Mesothelial cell of epicardium (in vitro differentiated cells): ENCODE measurements at regions not wholly inside any gene's neighbourhood (a gene's known extent, or its start where the extent isn't known, plus 50 kb on each side); places are given as distances from the start of the nearest gene placed in this dataset.

Source experiments
- DNase-seq, 2 experiments: peaks; one replicate each; pipeline ENCODE4 v3.0.0; 2021; ENCODE audit warnings: low spot score in 2 of 2; ENCODE audit not compliant: unreplicated experiment in 2 of 2
- H3K27ac Mint-ChIP-seq: 2 replicates; pipeline ENCODE4 v1.8.0; 2021; ENCODE audit warnings: mixed read lengths
- H3K27me3 Mint-ChIP-seq: 2 replicates; pipeline ENCODE4 v1.8.0; 2021; ENCODE audit warnings: low read depth, mixed read lengths
- H3K36me3 Mint-ChIP-seq: 2 replicates; pipeline ENCODE4 v1.8.0; 2021; ENCODE audit warnings: mixed read lengths
- H3K4me1 Mint-ChIP-seq: 2 replicates; pipeline ENCODE4 v1.8.0; 2021; ENCODE audit warnings: mixed read lengths
- H3K4me3 Mint-ChIP-seq: 2 replicates; pipeline ENCODE4 v1.8.0; 2021; ENCODE audit warnings: mild to moderate bottlenecking, moderate library complexity, mixed read lengths
- H3K9me3 Mint-ChIP-seq: 2 replicates; pipeline ENCODE4 v1.8.0; 2021; ENCODE audit warnings: mixed read lengths
- TF ChIP-seq, protein P1 (sequence below): fragments of 200-600 bp; sonication (generic); IDR thresholded peaks from one replicate; pipeline ENCODE4 v1.5.0; 2021; ENCODE audit warnings: antibody characterized with exemption; ENCODE audit not compliant: unreplicated experiment

- DNase-seq: no peak
- Mint-ChIP-seq H3K27me3 (no peaks in the 10 kb centered on the region), H3K36me3 (no peaks in the 10 kb centered on the region), H3K4me3 (no peak overlapping the region), H3K4me1 (no peaks in the 10 kb centered on the region), H3K9me3 (no peaks in the 10 kb centered on the region), H3K27ac (no peak overlapping the region)
- TF ChIP-seq, protein P1, sequence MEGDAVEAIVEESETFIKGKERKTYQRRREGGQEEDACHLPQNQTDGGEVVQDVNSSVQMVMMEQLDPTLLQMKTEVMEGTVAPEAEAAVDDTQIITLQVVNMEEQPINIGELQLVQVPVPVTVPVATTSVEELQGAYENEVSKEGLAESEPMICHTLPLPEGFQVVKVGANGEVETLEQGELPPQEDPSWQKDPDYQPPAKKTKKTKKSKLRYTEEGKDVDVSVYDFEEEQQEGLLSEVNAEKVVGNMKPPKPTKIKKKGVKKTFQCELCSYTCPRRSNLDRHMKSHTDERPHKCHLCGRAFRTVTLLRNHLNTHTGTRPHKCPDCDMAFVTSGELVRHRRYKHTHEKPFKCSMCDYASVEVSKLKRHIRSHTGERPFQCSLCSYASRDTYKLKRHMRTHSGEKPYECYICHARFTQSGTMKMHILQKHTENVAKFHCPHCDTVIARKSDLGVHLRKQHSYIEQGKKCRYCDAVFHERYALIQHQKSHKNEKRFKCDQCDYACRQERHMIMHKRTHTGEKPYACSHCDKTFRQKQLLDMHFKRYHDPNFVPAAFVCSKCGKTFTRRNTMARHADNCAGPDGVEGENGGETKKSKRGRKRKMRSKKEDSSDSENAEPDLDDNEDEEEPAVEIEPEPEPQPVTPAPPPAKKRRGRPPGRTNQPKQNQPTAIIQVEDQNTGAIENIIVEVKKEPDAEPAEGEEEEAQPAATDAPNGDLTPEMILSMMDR: no peak
These were observed 73.2 kb upstream of the KLF4 start for GRCh38 chr9:107562798-107563197.

DNA sequence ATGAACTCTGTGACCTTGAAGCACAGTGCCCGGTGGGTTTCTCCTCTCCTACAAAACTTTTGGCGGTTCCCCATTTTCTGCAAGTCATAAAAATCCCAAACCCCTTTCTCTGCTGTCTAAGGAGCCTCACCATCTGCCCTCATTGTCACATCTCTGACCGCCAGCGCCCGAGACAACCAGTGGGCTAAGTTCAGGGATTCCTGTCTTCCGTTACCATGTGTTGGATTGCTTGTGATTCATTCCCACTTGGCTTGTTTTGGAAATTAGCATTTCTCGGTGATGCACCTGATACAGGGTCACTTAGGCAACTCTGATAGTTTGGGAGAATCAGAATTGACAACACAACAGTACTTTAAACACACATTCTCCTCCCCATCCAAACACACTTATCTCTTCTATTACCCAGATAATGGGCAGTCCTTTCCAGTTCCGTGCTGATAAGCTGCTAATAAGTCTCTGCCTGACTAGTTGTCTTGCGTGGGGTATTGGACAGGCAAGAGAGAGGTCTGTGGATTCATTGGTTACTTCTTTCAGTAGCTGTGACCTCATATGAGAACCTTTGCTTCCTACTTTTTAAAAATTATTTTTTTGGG, 70.0 kb upstream of the KLF4 start:
- Mint-ChIP-seq H3K36me3 (no peaks in the 10 kb centered on the region), H3K27ac (no peak overlapping the region), H3K4me3 (no peak overlapping the region), H3K4me1 (no peaks in the 10 kb centered on the region), H3K27me3 (no peaks in the 10 kb centered on the region), H3K9me3 (no peaks in the 10 kb centered on the region)
- DNase-seq: no peak
- TF ChIP-seq, protein P1: no peak

DNA sequence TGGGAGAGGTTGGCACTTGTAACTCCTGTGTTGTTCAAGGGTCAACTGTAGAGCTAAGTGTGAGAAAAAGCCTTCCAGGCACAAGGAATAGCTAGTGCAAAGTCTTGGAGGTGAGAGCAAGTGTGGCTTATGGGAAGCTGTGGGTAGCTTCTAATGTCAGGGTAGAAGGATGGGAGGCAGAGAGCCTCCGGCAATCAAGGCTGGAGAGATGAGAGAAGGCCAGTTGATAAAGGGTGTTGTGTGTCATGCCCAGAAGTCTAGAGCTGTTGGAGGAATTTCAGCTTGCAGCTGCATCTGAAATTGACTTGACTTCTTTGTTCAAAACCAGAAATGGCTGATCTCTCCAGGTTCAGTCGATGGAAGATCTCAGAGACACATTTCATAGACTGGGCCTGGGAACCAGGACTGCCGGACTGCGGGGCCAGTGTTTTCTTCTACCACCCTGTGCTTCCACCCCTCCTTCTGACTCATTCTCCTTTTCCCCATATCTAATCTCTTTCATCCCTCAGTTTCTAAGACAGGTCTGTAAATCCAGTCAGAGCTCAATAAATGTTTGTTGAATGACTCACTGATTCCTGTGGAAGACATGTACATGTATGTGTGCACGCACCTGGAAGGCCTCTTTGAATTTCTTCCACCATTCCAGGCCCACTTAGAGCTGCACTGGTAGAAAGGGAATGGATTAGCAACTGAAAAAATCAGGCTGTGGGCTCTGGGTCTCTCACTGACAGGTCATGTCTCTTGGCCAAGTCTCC, 67.8 kb upstream of the KLF4 start:
- no peak for DNase-seq
- Mint-ChIP-seq H3K27ac (no peak overlapping the region), H3K4me1 (no peaks in the 10 kb centered on the region), H3K27me3 (no peaks in the 10 kb centered on the region), H3K36me3 (no peaks in the 10 kb centered on the region), H3K9me3 (no peaks in the 10 kb centered on the region), H3K4me3 (no peak overlapping the region)
- TF ChIP-seq, protein P1: no peak

- Mint-ChIP-seq H3K4me1 (no peaks in the 10 kb centered on the region), H3K27ac (no peak overlapping the region)
- TF ChIP-seq, protein P1: no peak
These were observed 65.1 kb upstream of the KLF4 start for GRCh38 chr9:107554636-107555035.

GRCh38 chr9:107548298-107549142, 59.0 kb upstream of the KLF4 start:
- Mint-ChIP-seq H3K27ac (no peak overlapping the region), H3K4me1 (no peaks in the 10 kb centered on the region)
- TF ChIP-seq, protein P1: no peak

More at GRCh38 chr9:107554636-107555035, 65.1 kb upstream of the KLF4 start:
- no peak for DNase-seq
- Mint-ChIP-seq H3K4me3 (no peak overlapping the region), H3K36me3 (no peaks in the 10 kb centered on the region), H3K27me3 (no peaks in the 10 kb centered on the region), H3K9me3 (no peaks in the 10 kb centered on the region)

More at GRCh38 chr9:107548298-107549142, 59.0 kb upstream of the KLF4 start:
- no peak overlapping the region for H3K4me3 Mint-ChIP-seq
- H3K9me3 Mint-ChIP-seq: peaks cover 5% of the 10 kb centered on the region
- no peaks in the 10 kb centered on the region for H3K27me3 Mint-ChIP-seq
- no peak for DNase-seq
- H3K36me3 Mint-ChIP-seq: no peaks in the 10 kb centered on the region
